ENCODE measurements at regions not wholly inside any gene's neighbourhood (a gene's known extent, or its start where the extent isn't known, plus 50 kb on each side); places are given as distances from the start of the nearest gene placed in this dataset.

DNA sequence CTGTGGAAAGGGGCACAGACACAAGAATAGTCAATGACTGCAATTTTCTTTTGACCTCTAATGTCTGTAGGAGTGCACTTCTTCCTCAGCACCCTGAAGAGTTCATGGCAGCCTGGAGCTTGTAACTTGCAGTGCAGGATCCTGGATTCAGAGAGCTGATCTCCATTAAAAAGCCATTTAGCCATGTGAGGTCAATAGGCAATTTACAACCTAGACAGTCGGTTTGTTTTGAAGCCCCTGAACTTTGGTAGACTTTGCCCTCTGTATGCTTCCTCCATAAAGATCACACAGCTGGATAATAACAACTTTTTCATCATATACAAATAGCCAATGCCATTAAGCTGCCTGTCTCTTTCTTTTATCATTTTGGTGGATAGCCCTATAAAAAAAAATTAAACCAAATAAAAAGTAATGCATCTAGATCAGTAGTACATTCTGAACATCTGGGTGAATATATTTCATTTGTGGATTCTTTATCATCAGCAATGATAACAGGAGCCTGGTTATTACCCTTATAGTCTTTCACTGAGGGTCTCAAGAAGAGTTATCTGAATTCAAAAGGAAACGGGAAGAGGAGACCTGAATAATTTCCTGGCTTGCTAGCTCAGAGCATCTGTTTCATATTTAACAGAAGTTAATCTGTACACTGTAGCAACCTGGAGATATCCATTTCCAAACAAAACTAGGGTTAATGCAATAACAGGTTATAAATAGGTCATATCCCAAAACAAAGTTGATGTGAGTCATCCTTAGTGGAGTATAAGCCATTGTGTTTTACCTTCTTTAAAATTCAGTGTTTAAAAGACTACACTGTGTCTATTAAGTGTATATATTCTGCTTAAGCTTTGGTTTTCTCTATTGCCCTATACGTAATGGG, 193.8 kb upstream of the ACTBL2 start:
- no peaks in the 10 kb centered on the region for H3K79me1 ChIP-seq (ENCODE audit: low read length)
- H3K18ac ChIP-seq (ENCODE audit: low read length) = no peak overlapping the region
- H2BK120ac ChIP-seq (ENCODE audit: low read depth, low read length) = no peak overlapping the region
- H3K27me3 ChIP-seq (ENCODE audit: insufficient read depth, low read length, poor library complexity) = no peaks in the 10 kb centered on the region
- H3K4me2 ChIP-seq (ENCODE audit: low read length) = no peak overlapping the region
- H4K5ac ChIP-seq (ENCODE audit: low read length) = no peak overlapping the region
- no peak overlapping the region for H3K27ac ChIP-seq (ENCODE audit: low read depth, low read length)
- no peak overlapping the region for H2AK5ac ChIP-seq (ENCODE audit: low read length)
- no peak overlapping the region for H3K4ac ChIP-seq (ENCODE audit: low read depth, low read length)
- no peak overlapping the region for H3K23ac ChIP-seq (ENCODE audit: low read length)
- no CpG with 5 or more reads among the region's 3 CpGs for WGBS (ENCODE audit: extremely low coverage, insufficient coverage, low lambda C conversion rate)
- no peaks in the 10 kb centered on the region for H3K4me1 ChIP-seq (ENCODE audit: control insufficient read depth, low read depth, low read length)
- H3K79me2 ChIP-seq (ENCODE audit: control insufficient read depth, insufficient read depth, low read length) = no peaks in the 10 kb centered on the region
- H2BK15ac ChIP-seq (replicated peaks; ENCODE audit: low read depth) = no peak overlapping the region
- DNase-seq = no peak
- no peak overlapping the region for H3K9ac ChIP-seq (ENCODE audit: low read length)
- H3K4me3 ChIP-seq (ENCODE audit: low read length) = no peak overlapping the region
- no peak overlapping the region for H2BK5ac ChIP-seq (ENCODE audit: low read length)
- H4K8ac ChIP-seq (ENCODE audit: low read depth, low read length) = no peak overlapping the region
- no peaks in the 10 kb centered on the region for H3K36me3 ChIP-seq (ENCODE audit: control insufficient read depth, insufficient read depth, low read length)
- H3K56ac ChIP-seq (ENCODE audit: low read length) = no peak overlapping the region

DNA sequence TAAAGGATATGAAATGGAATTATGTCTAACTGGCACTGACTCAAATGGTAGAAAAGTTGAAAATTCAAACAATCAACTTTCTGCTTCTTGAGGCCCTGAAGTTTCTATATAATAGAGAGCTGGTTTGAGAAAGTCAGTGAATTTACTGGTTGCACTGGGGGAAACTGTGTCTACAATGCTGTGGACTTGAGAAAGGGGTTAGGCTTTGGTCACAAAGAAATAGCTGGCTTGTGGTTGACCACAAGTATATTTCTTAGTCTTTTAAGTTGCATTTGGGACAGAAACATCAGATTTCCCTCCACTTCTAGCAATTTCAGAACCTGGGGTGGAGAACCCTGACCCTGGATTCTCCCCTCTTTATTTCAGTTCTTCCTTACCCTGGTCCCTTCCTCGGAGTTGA, 192.6 kb upstream of the ACTBL2 start:
- Histone ChIP-seq H4K8ac (ENCODE audit: low read depth, low read length) (no peak overlapping the region), H3K23ac (ENCODE audit: low read length) (no peak overlapping the region), H3K27me3 (ENCODE audit: insufficient read depth, low read length, poor library complexity) (no peaks in the 10 kb centered on the region), H3K27ac (ENCODE audit: low read depth, low read length) (no peak overlapping the region), H3K4ac (ENCODE audit: low read depth, low read length) (no peak overlapping the region), H4K5ac (ENCODE audit: low read length) (no peak overlapping the region), H3K4me1 (ENCODE audit: control insufficient read depth, low read depth, low read length) (no peaks in the 10 kb centered on the region), H2AK5ac (ENCODE audit: low read length) (no peak overlapping the region), H2BK120ac (ENCODE audit: low read depth, low read length) (no peak overlapping the region), H2BK15ac (replicated peaks; ENCODE audit: low read depth) (no peak overlapping the region), H3K36me3 (ENCODE audit: control insufficient read depth, insufficient read depth, low read length) (no peaks in the 10 kb centered on the region), H3K79me2 (ENCODE audit: control insufficient read depth, insufficient read depth, low read length) (no peaks in the 10 kb centered on the region), H2BK5ac (ENCODE audit: low read length) (no peak overlapping the region), H3K4me3 (ENCODE audit: low read length) (no peak overlapping the region), H3K79me1 (ENCODE audit: low read length) (no peaks in the 10 kb centered on the region), H3K4me2 (ENCODE audit: low read length) (no peak overlapping the region), H3K56ac (ENCODE audit: low read length) (no peak overlapping the region), H3K9ac (ENCODE audit: low read length) (no peak overlapping the region), H3K18ac (ENCODE audit: low read length) (no peak overlapping the region)
- WGBS (ENCODE audit: extremely low coverage, insufficient coverage, low lambda C conversion rate) = no CpG with 5 or more reads among the region's 1 CpG
- no peak for DNase-seq

GRCh38 chr5:57671371-57671770, 188.8 kb upstream of the ACTBL2 start:
- Histone ChIP-seq H3K27ac (ENCODE audit: low read depth, low read length) (no peak overlapping the region), H3K79me1 (ENCODE audit: low read length) (no peaks in the 10 kb centered on the region), H4K8ac (ENCODE audit: low read depth, low read length) (no peak overlapping the region), H3K23ac (ENCODE audit: low read length) (no peak overlapping the region), H3K79me2 (ENCODE audit: control insufficient read depth, insufficient read depth, low read length) (no peaks in the 10 kb centered on the region), H3K27me3 (ENCODE audit: insufficient read depth, low read length, poor library complexity) (no peaks in the 10 kb centered on the region), H3K9ac (ENCODE audit: low read length) (no peak overlapping the region), H2BK5ac (ENCODE audit: low read length) (no peak overlapping the region), H2BK15ac (replicated peaks; ENCODE audit: low read depth) (no peak overlapping the region), H3K18ac (ENCODE audit: low read length) (no peak overlapping the region), H4K5ac (ENCODE audit: low read length) (no peak overlapping the region), H3K4me3 (ENCODE audit: low read length) (no peak overlapping the region), H2AK5ac (ENCODE audit: low read length) (no peak overlapping the region), H3K4me1 (ENCODE audit: control insufficient read depth, low read depth, low read length) (no peaks in the 10 kb centered on the region), H3K56ac (ENCODE audit: low read length) (no peak overlapping the region), H3K4me2 (ENCODE audit: low read length) (no peak overlapping the region), H3K36me3 (ENCODE audit: control insufficient read depth, insufficient read depth, low read length) (no peaks in the 10 kb centered on the region), H2BK120ac (ENCODE audit: low read depth, low read length) (no peak overlapping the region), H3K4ac (ENCODE audit: low read depth, low read length) (no peak overlapping the region)
- peak; percentile 51 for DNase-seq

DNA sequence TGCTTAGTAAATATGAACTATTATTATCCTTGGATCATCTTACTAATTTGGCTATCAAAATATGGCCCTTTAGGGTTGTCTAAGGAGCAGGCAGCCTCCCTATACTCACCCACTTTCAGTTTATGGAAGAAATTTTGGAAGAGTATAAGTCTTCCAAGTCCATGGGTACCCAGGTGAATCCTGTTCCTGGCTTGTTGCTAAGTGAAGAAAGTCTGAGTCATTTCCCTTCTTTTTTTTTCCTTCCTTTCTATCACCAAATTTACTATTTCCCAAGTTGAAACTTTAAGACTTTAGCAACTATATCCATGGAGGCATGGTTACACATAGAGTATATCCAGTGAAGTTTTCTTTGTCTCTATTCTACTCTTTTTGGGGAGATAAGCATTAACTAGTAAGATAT, 184.0 kb upstream of the ACTBL2 start:
- no peaks in the 10 kb centered on the region for H3K79me2 ChIP-seq (ENCODE audit: control insufficient read depth, insufficient read depth, low read length)
- H3K79me1 ChIP-seq (ENCODE audit: low read length) = no peaks in the 10 kb centered on the region
- no peak overlapping the region for H3K27ac ChIP-seq (ENCODE audit: low read depth, low read length)
- H3K56ac ChIP-seq (ENCODE audit: low read length) = no peak overlapping the region
- H2BK5ac ChIP-seq (ENCODE audit: low read length) = no peak overlapping the region
- DNase-seq = no peak
- H2BK15ac ChIP-seq (replicated peaks; ENCODE audit: low read depth) = no peak overlapping the region
- H3K23ac ChIP-seq (ENCODE audit: low read length) = no peak overlapping the region
- no peak overlapping the region for H2AK5ac ChIP-seq (ENCODE audit: low read length)
- no peak overlapping the region for H4K8ac ChIP-seq (ENCODE audit: low read depth, low read length)
- no peaks in the 10 kb centered on the region for H3K4me1 ChIP-seq (ENCODE audit: control insufficient read depth, low read depth, low read length)
- no peak overlapping the region for H3K9ac ChIP-seq (ENCODE audit: low read length)
- H3K18ac ChIP-seq (ENCODE audit: low read length) = no peak overlapping the region
- no peak overlapping the region for H3K4ac ChIP-seq (ENCODE audit: low read depth, low read length)
- H4K5ac ChIP-seq (ENCODE audit: low read length) = no peak overlapping the region
- no peak overlapping the region for H2BK120ac ChIP-seq (ENCODE audit: low read depth, low read length)
- no peaks in the 10 kb centered on the region for H3K27me3 ChIP-seq (ENCODE audit: insufficient read depth, low read length, poor library complexity)
- no peaks in the 10 kb centered on the region for H3K36me3 ChIP-seq (ENCODE audit: control insufficient read depth, insufficient read depth, low read length)
- H3K4me3 ChIP-seq (ENCODE audit: low read length) = no peak overlapping the region
- H3K4me2 ChIP-seq (ENCODE audit: low read length) = no peak overlapping the region

GRCh38 chr5:57665146-57665936, 182.7 kb upstream of the ACTBL2 start:
- H3K56ac ChIP-seq (ENCODE audit: low read length) = no peak overlapping the region
- no peaks in the 10 kb centered on the region for H3K27me3 ChIP-seq (ENCODE audit: insufficient read depth, low read length, poor library complexity)
- H4K5ac ChIP-seq (ENCODE audit: low read length) = no peak overlapping the region
- H2BK5ac ChIP-seq (ENCODE audit: low read length) = no peak overlapping the region
- no peaks in the 10 kb centered on the region for H3K4me1 ChIP-seq (ENCODE audit: control insufficient read depth, low read depth, low read length)
- no peak overlapping the region for H4K8ac ChIP-seq (ENCODE audit: low read depth, low read length)
- H2AK5ac ChIP-seq (ENCODE audit: low read length) = no peak overlapping the region
- H3K79me2 ChIP-seq (ENCODE audit: control insufficient read depth, insufficient read depth, low read length) = no peaks in the 10 kb centered on the region
- WGBS (ENCODE audit: extremely low coverage, insufficient coverage, low lambda C conversion rate) = no CpG with 5 or more reads among the region's 7 CpGs
- no peak overlapping the region for H3K4me2 ChIP-seq (ENCODE audit: low read length)
- no peak overlapping the region for H3K18ac ChIP-seq (ENCODE audit: low read length)
- no peak overlapping the region for H3K23ac ChIP-seq (ENCODE audit: low read length)
- no peak overlapping the region for H2BK15ac ChIP-seq (replicated peaks; ENCODE audit: low read depth)
- no peaks in the 10 kb centered on the region for H3K36me3 ChIP-seq (ENCODE audit: control insufficient read depth, insufficient read depth, low read length)
- DNase-seq = no peak
- no peak overlapping the region for H3K4me3 ChIP-seq (ENCODE audit: low read length)
- H2BK120ac ChIP-seq (ENCODE audit: low read depth, low read length) = no peak overlapping the region
- H3K9ac ChIP-seq (ENCODE audit: low read length) = no peak overlapping the region
- no peak overlapping the region for H3K4ac ChIP-seq (ENCODE audit: low read depth, low read length)
- no peaks in the 10 kb centered on the region for H3K79me1 ChIP-seq (ENCODE audit: low read length)
- H3K27ac ChIP-seq (ENCODE audit: low read depth, low read length) = no peak overlapping the region
